Activated CD8-positive, alpha-beta memory T cell treated with anti-CD3 and anti-CD28 coated beads, Interleukin-2, amount 50 U/mL, for 4 hours (primary cell): ENCODE measurements at regions not wholly inside any gene's neighbourhood (a gene's known extent, or its start where the extent isn't known, plus 50 kb on each side); places are given as distances from the start of the nearest gene placed in this dataset.
"Not testable (repeated sequence)": the region's sequence is repeated elsewhere in the genome, so short reads cannot be mapped to it uniquely, and the experiment has no call there.

Source experiments
- DNase-seq: peaks from one replicate; pipeline ENCODE4 v3.0.0-alpha.2; 2020

- no peak for DNase-seq
Measured at GRCh38 chr5:81825237-81825636, 74.3 kb upstream of the SSBP2 start.

DNA sequence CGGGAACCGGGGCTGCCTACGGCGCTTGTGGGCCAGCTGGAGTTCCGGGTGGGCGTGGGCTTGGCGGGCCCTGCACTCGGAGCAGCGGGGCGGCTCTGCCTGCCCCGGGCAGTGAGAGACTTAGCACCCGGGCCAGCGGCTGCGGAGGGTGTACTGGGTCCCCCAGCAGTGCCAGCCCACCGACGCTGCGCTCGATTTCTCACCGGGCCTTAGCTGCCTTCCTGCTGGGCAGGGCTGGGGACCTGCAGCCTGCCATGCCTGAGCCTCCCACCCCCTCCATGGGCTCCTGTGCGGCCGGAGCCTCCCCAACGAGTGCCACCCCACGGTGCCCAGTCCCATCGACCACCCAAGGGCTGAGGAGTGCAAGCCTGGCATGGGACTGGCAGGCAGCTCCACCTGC is 72.8 kb upstream of the SSBP2 start:
- DNase-seq = not testable (repeated sequence)

DNA sequence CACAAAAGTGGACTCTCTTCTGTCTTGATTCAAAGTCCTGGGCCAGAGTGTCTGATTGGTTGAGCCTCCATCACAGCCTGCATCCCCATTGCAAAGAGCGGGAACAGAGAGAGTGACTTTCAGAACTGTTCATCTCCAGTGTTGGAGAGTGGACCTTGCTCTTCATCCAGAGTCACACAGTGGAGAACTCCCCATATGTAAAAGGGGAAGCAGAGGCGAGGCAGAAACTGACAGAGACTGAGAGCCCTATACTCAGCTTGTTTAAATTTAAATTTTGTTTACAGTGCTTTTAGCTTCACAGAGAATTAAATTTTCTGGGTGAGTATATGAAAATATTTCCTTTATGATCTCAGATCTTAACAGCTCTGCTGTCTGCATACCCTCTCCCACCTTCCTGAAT is 70.0 kb upstream of the SSBP2 start:
- no peak for DNase-seq

- DNase-seq = no peak
Measured at GRCh38 chr5:81820318-81820636, 69.4 kb upstream of the SSBP2 start.

GRCh38 chr5:81819556-81820317 is 68.8 kb upstream of the SSBP2 start:
- no peak for DNase-seq

- DNase-seq = no peak
Measured at GRCh38 chr5:81817980-81818379, 67.1 kb upstream of the SSBP2 start.

DNA sequence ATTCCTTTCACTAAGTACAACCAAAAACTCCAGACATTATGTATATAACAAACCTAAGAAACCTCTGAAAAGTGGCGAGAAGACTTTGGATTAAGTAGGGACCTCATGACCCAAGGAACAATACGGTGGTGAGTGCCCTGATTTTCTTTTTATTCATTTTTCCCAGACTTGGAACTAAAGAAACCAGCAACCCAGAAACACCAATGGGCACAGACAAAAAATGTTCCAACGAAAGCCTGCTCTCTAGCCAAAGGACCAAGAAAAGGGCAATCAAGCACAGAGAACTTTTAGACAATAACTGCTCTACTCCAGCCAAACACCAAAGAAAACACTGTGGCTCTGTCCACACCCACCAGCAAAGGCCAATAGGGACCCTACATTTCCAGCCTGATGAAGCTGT is 66.2 kb upstream of the SSBP2 start:
- DNase-seq = no peak

- DNase-seq = no peak
Measured at GRCh38 chr5:81815321-81815720, 64.4 kb upstream of the SSBP2 start.

GRCh38 chr5:81808106-81808505 is 57.2 kb upstream of the SSBP2 start:
- no peak for DNase-seq

- DNase-seq = no peak
Measured at GRCh38 chr5:81805086-81805485, 54.2 kb upstream of the SSBP2 start.

DNA sequence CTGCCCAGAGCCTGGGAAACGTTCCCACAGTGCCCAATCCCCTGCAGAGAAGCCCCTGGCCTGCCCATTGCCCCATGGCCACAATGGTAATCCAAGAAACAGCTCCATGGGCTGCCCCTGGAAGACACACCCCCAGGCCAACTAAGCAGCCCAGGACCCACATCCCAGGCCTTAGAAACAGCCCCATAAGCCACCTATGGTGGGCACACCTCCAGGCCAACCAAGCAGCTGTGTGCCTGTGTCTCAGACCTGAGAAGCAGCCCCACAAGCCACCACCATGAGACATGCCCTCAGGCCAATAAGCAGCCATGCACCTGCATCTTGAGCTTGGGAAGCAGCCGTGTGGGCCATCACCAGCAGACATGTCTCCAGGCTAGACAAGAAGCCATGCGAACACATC is 52.9 kb upstream of the SSBP2 start:
- no peak for DNase-seq

DNA sequence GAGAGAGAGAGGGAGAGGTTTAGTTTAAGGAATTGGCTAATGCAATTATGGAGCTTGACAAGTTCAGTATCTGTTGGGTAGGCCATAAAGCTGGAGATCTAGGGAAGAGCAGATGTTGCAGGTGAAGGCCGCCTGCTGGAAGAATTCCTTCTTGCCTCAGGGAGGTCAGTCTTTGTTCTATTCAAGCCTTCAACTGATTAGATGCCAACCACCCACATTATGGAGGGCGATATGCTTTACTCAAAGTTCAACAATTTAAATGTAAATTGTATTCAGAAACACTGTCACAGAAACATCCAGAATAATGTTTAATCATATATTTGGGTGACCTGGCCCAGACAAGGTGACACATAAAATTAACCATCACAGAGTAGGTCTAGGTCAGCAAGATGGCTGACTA is 51.7 kb upstream of the SSBP2 start:
- DNase-seq = no peak

- DNase-seq = no peak
Measured at GRCh38 chr5:81802020-81802419, 51.1 kb upstream of the SSBP2 start.

GRCh38 chr5:81800797-81801196 is 49.9 kb upstream of the SSBP2 start:
- no peak for DNase-seq
